H9 (cell line): ENCODE measurements at regions not wholly inside any gene's neighbourhood (a gene's known extent, or its start where the extent isn't known, plus 50 kb on each side); places are given as distances from the start of the nearest gene placed in this dataset.

Source experiments
- DNase-seq: peaks from one replicate; pipeline ENCODE4 v3.0.0-alpha.2; 2017
- H2AFZ ChIP-seq: one replicate; pipeline ENCODE4 v1.6.1; 2013; ENCODE audit warnings: mild to moderate bottlenecking, low read length, control low read depth, moderate library complexity
- H2AK5ac ChIP-seq: 2 replicates; pipeline ENCODE4 v1.6.1; 2013; ENCODE audit warnings: low read length, control low read depth, mixed read lengths; ENCODE audit not compliant: insufficient read length
- H2BK120ac ChIP-seq: one replicate; pipeline ENCODE4 v1.6.1; 2013; ENCODE audit warnings: low read depth, mild to moderate bottlenecking, low read length, control low read depth, inconsistent platforms; ENCODE audit not compliant: poor library complexity, severe bottlenecking
- H2BK12ac ChIP-seq: 2 replicates; pipeline ENCODE4 v1.6.1; 2013; ENCODE audit warnings: low read length, control low read depth, mixed read lengths, low read depth; ENCODE audit not compliant: insufficient read length
- H2BK15ac ChIP-seq: 2 replicates; pipeline ENCODE4 v1.6.1; 2013; ENCODE audit warnings: low read depth, low read length, control low read depth
- H2BK20ac ChIP-seq: one replicate; pipeline ENCODE4 v1.6.1; 2013; ENCODE audit warnings: low read depth, mild to moderate bottlenecking, low read length, control low read depth, inconsistent platforms; ENCODE audit not compliant: poor library complexity, severe bottlenecking
- H2BK5ac ChIP-seq: 2 replicates; pipeline ENCODE4 v1.6.1; 2013; ENCODE audit warnings: low read length, control low read depth, mixed read lengths; ENCODE audit not compliant: insufficient read length
- H3K14ac ChIP-seq: 2 replicates; pipeline ENCODE4 v1.6.1; 2013; ENCODE audit warnings: low read length, control low read depth; ENCODE audit not compliant: insufficient read depth
- H3K18ac ChIP-seq: 2 replicates; pipeline ENCODE4 v1.6.1; 2013; ENCODE audit warnings: low read depth, mild to moderate bottlenecking, mixed read lengths, low read length, control low read depth; ENCODE audit not compliant: insufficient read length
- H3K23ac ChIP-seq: 2 replicates; pipeline ENCODE4 v1.6.1; 2013; ENCODE audit warnings: low read length, control low read depth, mixed read lengths, low read depth; ENCODE audit not compliant: insufficient read length
- H3K23me2 ChIP-seq: 2 replicates; pipeline ENCODE4 v1.6.1; 2013; ENCODE audit warnings: low read depth, mild to moderate bottlenecking, mixed read lengths, low read length, control low read depth; ENCODE audit not compliant: insufficient read length, poor library complexity, severe bottlenecking
- H3K27ac ChIP-seq: 2 replicates; pipeline ENCODE4 v1.5.1; 2013; ENCODE audit warnings: low read length, control low read depth, mixed read lengths, low read depth; ENCODE audit not compliant: insufficient read length
- H3K27me3 ChIP-seq: 2 replicates; pipeline ENCODE4 v1.6.1; 2013; ENCODE audit warnings: low read length, control low read depth, inconsistent platforms; ENCODE audit not compliant: insufficient read depth
- H3K4ac ChIP-seq: 2 replicates; pipeline ENCODE4 v1.6.1; 2013; ENCODE audit warnings: low read depth, mild to moderate bottlenecking, control low read depth, inconsistent platforms, low read length, moderate library complexity
- H3K4me1 ChIP-seq: 2 replicates; pipeline ENCODE4 v1.6.1; 2013; ENCODE audit warnings: low read length, control low read depth, inconsistent platforms; ENCODE audit not compliant: insufficient read depth
- H3K4me2 ChIP-seq: 2 replicates; pipeline ENCODE4 v1.6.1; 2013; ENCODE audit warnings: low read length, control low read depth, mixed read lengths; ENCODE audit not compliant: insufficient read length, insufficient read depth
- H3K56ac ChIP-seq: 2 replicates; pipeline ENCODE4 v1.6.1; 2013; ENCODE audit warnings: low read depth, mild to moderate bottlenecking, mixed read lengths, low read length, control low read depth; ENCODE audit not compliant: insufficient read length
- H3K79me1 ChIP-seq: 2 replicates; pipeline ENCODE4 v1.6.1; 2013; ENCODE audit warnings: low read depth, mild to moderate bottlenecking, moderate library complexity, low read length, control low read depth, inconsistent platforms; ENCODE audit not compliant: insufficient read depth, poor library complexity, severe bottlenecking
- H3K79me2 ChIP-seq: 2 replicates; pipeline ENCODE4 v1.6.1; 2013; ENCODE audit warnings: low read length, control low read depth, inconsistent platforms; ENCODE audit not compliant: insufficient read depth
- H3K9ac ChIP-seq: 2 replicates; pipeline ENCODE4 v1.6.1; 2013; ENCODE audit warnings: low read length, control low read depth, mixed read lengths; ENCODE audit not compliant: insufficient read length; ENCODE audit errors: extremely low read depth
- H3K9me3 ChIP-seq: one replicate; pipeline ENCODE4 v1.6.1; 2013; ENCODE audit warnings: low read depth, low read length, inconsistent platforms; ENCODE audit not compliant: control insufficient read depth
- H3T11ph ChIP-seq: one replicate; pipeline ENCODE4 v1.6.1; 2013; ENCODE audit warnings: mild to moderate bottlenecking, low read length, control low read depth, inconsistent platforms
- H4K20me1 ChIP-seq: one replicate; pipeline ENCODE4 v1.6.1; 2013; ENCODE audit not compliant: control insufficient read depth, insufficient read length, insufficient read depth
- H4K5ac ChIP-seq: 2 replicates; pipeline ENCODE4 v1.6.1; 2013; ENCODE audit warnings: low read depth, mild to moderate bottlenecking, mixed read lengths, low read length, control low read depth; ENCODE audit not compliant: insufficient read length
- H4K8ac ChIP-seq: replicated peaks from 2 replicates; pipeline ENCODE4 v1.6.1; 2013; ENCODE audit warnings: low read length, control low read depth, mixed read lengths, low read depth; ENCODE audit not compliant: insufficient read length
- H4K91ac ChIP-seq: 2 replicates; pipeline ENCODE4 v1.6.1; 2013; ENCODE audit warnings: low read depth, mild to moderate bottlenecking, moderate library complexity, mixed read lengths, low read length, control low read depth; ENCODE audit not compliant: insufficient read length
- H3K27ac Mint-ChIP-seq, 3 experiments: 2 replicates in 2 of 3; 3 replicates in 1 of 3; pipeline ENCODE4 v1.8.0; 2020 to 2021; ENCODE audit warnings: mixed read lengths in 3 of 3, mild to moderate bottlenecking in 1 of 3, moderate library complexity in 1 of 3
- H3K27me3 Mint-ChIP-seq: 2 replicates; pipeline ENCODE4 v1.8.0; 2021; ENCODE audit warnings: low read depth, mild to moderate bottlenecking, moderate library complexity, mixed read lengths
- H3K36me3 Mint-ChIP-seq, 3 experiments: 2 replicates in 2 of 3; 3 replicates in 1 of 3; pipeline ENCODE4 v1.8.0; 2020 to 2021; ENCODE audit warnings: low read depth in 3 of 3, mixed read lengths in 3 of 3; ENCODE audit not compliant: insufficient read depth in 1 of 3
- H3K4me1 Mint-ChIP-seq, 2 experiments: 2 replicates each; pipeline ENCODE4 v1.8.0; 2020; ENCODE audit warnings: mixed read lengths in 2 of 2
- H3K4me3 Mint-ChIP-seq, 2 experiments: 2 replicates in 1 of 2; 3 replicates in 1 of 2; pipeline ENCODE4 v1.8.0; 2020 to 2021; ENCODE audit warnings: mild to moderate bottlenecking in 2 of 2, mixed read lengths in 2 of 2, moderate library complexity in 1 of 2
- H3K9me3 Mint-ChIP-seq, 2 experiments: 2 replicates in 1 of 2; 3 replicates in 1 of 2; pipeline ENCODE4 v1.8.0; 2020; ENCODE audit warnings: mild to moderate bottlenecking in 2 of 2, mixed read lengths in 2 of 2, moderate library complexity in 1 of 2
- CTCF ChIP-seq: fragments of 200-600 bp; sonication (generic); conservative IDR thresholded peaks from 3 replicates; pipeline ENCODE4 v1.8.0; 2021; ENCODE audit warnings: antibody characterized with exemption, mild to moderate bottlenecking
- WGBS: extraction: QIAGEN DNeasy Blood & Tissue Kit; methylation state at CpG from one replicate; pipeline ENCODE4 v1.1.7; 2013; ENCODE audit warnings: missing lambda C conversion rate, low lambda C conversion rate, mixed read lengths; ENCODE audit not compliant: insufficient read length; ENCODE audit errors: extremely low coverage; 5-methylcytosine and 5-hydroxymethylcytosine counted together

- no peak overlapping the region for H2AK5ac ChIP-seq
- no peak overlapping the region for H3K27ac ChIP-seq
- H3K79me1 ChIP-seq: no peaks in the 10 kb centered on the region
- peak; percentile 63 for DNase-seq
- H3K4me3 Mint-ChIP-seq: no peak overlapping the region
- H3K4ac ChIP-seq: no peak overlapping the region
- H2BK15ac ChIP-seq: no peak overlapping the region
- no peak overlapping the region for H3K23ac ChIP-seq
- H3K4me1 Mint-ChIP-seq: 0 out of 4 replicates have a peak, but pooled peaks cover 0 to 2% of the 10 kb centered on the region in 2 experiments
- no peaks in the 10 kb centered on the region for H3K27me3 ChIP-seq
- H3K9me3 ChIP-seq: no peaks in the 10 kb centered on the region
- peaks cover 0 to 1% (median 0%) of the 10 kb centered on the region in 3 experiments; a peak in 1 of 7 replicates for H3K36me3 Mint-ChIP-seq
- H2BK20ac ChIP-seq: no peak overlapping the region
- no peak overlapping the region for H3K14ac ChIP-seq
- no peak overlapping the region for H2AFZ ChIP-seq
- H2BK120ac ChIP-seq: no peak overlapping the region
- no peak overlapping the region for H4K8ac ChIP-seq
- no CpG with 5 or more reads among the region's 5 CpGs for WGBS
- H2BK12ac ChIP-seq: no peak overlapping the region
- no peak overlapping the region for H3K18ac ChIP-seq
- H3K79me2 ChIP-seq: no peaks in the 10 kb centered on the region
- no peak overlapping the region for H3K56ac ChIP-seq
- no peaks in the 10 kb centered on the region for H4K20me1 ChIP-seq
- peaks cover 5% of the 10 kb centered on the region; the same call in 1 of the 2 replicates for H3K27me3 Mint-ChIP-seq
- H4K5ac ChIP-seq: no peak overlapping the region
- H3K23me2 ChIP-seq: no peaks in the 10 kb centered on the region
- TF ChIP-seq CTCF: peak; percentile 60
- H3K9ac ChIP-seq: no peak overlapping the region
- H2BK5ac ChIP-seq: no peak overlapping the region
- H3T11ph ChIP-seq: no peak overlapping the region
- H3K4me1 ChIP-seq: no peaks in the 10 kb centered on the region
- peaks cover 0 to 2% of the 10 kb centered on the region in 2 experiments; a peak in 2 of 5 replicates for H3K9me3 Mint-ChIP-seq
- no peak overlapping the region for H3K4me2 ChIP-seq
- H4K91ac ChIP-seq: no peak overlapping the region
- H3K27ac Mint-ChIP-seq: no peak overlapping the region
Observed at GRCh38 chr2:121897335-121897970, 142.0 kb downstream of the TSN start.
